ENCODE measurements at regions not wholly inside any gene's neighbourhood (a gene's known extent, or its start where the extent isn't known, plus 50 kb on each side); places are given as distances from the start of the nearest gene placed in this dataset.

DNA sequence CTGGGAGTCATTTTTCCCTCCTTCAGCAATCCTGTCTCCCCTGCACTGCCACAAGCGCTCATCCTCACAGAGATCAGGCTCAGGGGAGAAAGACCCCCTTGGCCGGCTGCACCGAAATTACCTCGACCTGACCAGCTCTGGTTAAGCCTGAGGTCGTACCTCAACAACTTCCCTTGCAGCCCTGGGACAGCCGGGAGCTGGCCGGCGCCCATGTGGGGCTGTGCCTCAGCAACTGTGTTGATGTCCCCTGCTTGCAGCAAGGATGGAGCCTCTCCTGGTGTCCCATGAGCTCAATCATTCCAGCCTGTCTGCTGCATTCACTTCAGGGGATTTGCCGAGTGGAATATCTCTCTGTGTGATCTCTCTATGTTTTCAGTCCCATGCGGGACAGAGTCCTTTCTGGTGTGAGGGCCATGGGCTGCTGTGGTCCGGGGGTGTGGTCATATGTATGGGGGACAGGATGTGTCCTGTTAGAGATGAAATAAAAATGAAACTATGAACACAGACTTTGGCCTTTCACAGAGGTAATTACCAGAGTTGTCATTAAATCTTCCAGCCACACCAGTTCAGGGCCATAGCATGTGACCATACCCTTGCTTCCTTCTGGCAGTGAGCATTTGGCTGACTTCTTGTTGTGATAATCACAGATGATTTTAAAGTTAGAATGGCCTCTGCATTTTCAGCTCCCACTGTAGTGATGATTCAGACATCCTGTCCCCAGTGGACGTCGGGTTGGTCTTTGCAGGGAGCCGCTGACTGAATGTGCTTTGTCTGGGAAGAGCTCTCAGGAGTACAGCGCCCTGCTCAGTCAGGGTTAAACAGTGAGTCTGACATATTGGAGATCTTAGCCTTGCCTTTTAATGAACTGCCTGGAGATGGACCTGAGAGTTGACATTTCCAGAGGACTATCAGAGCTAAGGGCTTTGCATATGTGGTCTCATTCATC lies 405.9 kb downstream of the AACS start:
- TF ChIP-seq, protein P1, sequence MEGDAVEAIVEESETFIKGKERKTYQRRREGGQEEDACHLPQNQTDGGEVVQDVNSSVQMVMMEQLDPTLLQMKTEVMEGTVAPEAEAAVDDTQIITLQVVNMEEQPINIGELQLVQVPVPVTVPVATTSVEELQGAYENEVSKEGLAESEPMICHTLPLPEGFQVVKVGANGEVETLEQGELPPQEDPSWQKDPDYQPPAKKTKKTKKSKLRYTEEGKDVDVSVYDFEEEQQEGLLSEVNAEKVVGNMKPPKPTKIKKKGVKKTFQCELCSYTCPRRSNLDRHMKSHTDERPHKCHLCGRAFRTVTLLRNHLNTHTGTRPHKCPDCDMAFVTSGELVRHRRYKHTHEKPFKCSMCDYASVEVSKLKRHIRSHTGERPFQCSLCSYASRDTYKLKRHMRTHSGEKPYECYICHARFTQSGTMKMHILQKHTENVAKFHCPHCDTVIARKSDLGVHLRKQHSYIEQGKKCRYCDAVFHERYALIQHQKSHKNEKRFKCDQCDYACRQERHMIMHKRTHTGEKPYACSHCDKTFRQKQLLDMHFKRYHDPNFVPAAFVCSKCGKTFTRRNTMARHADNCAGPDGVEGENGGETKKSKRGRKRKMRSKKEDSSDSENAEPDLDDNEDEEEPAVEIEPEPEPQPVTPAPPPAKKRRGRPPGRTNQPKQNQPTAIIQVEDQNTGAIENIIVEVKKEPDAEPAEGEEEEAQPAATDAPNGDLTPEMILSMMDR (IDR thresholded peaks at IDR 0.05), result no peak
- DNase-seq (ENCODE audit: extremely low spot score, unreplicated experiment), result no peak
- Mint-ChIP-seq H3K27ac (ENCODE audit: unreplicated experiment) (no peak overlapping the region), H3K9me3 (ENCODE audit: unreplicated experiment) (peaks cover 10% of the 10 kb centered on the region), H3K4me3 (ENCODE audit: unreplicated experiment) (no peak overlapping the region), H3K4me1 (ENCODE audit: unreplicated experiment) (no peaks in the 10 kb centered on the region), H3K27me3 (ENCODE audit: unreplicated experiment) (no peaks in the 10 kb centered on the region), H3K36me3 (ENCODE audit: unreplicated experiment) (no peaks in the 10 kb centered on the region)

DNA sequence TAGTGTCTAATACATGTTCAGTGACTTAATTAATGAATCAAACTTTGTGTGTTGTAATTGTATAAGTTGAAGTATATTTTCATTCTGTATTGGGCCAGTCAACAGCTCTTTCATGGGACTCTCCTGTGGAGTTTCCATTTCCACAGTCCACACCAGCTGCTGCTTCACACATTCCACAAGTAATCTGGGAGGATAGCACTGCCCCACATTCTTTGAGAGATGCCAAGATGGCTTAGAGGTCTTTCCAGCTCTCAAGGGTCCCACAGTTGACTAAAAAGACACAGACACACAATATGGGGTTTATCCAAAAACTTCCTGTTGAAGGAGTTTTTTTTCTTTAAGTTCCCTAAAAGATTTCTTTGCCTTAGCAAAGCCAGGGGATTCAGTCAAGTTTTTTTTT lies 408.3 kb downstream of the AACS start:
- H3K27ac Mint-ChIP-seq (ENCODE audit: unreplicated experiment), result no peak overlapping the region
- no peak for DNase-seq (ENCODE audit: extremely low spot score, unreplicated experiment)
- peaks cover 4% of the 10 kb centered on the region for H3K9me3 Mint-ChIP-seq (ENCODE audit: unreplicated experiment)
- TF ChIP-seq, protein P1 (IDR thresholded peaks at IDR 0.05), result no peak
- no peaks in the 10 kb centered on the region for H3K4me1 Mint-ChIP-seq (ENCODE audit: unreplicated experiment)
- no peak overlapping the region for H3K4me3 Mint-ChIP-seq (ENCODE audit: unreplicated experiment)
- H3K27me3 Mint-ChIP-seq (ENCODE audit: unreplicated experiment), result no peaks in the 10 kb centered on the region
- no peaks in the 10 kb centered on the region for H3K36me3 Mint-ChIP-seq (ENCODE audit: unreplicated experiment)

DNA sequence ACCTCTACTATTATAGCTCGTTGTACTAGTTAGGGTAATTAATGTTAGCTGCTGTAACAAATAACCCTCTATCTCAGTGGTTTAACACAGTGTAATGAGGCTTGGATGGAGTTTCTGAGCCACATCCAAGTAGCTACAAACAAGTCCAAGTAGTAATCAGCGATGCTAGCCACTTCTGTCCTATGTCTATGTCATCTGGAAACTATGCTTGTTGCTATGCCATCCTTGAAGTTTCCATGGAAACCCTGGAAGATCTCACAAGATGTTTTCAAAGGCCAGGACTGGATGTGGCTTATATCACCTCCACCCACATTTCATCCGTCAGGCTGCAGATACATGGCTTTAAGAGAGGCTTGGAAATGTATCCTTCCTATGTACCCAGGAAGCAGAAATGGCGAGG lies 422.1 kb downstream of the AACS start:
- TF ChIP-seq, protein P1 (IDR thresholded peaks at IDR 0.05), result no peak
- H3K36me3 Mint-ChIP-seq (ENCODE audit: unreplicated experiment), result no peaks in the 10 kb centered on the region
- DNase-seq (ENCODE audit: extremely low spot score, unreplicated experiment), result no peak
- no peak overlapping the region for H3K27ac Mint-ChIP-seq (ENCODE audit: unreplicated experiment)
- no peaks in the 10 kb centered on the region for H3K27me3 Mint-ChIP-seq (ENCODE audit: unreplicated experiment)
- no peak overlapping the region for H3K4me3 Mint-ChIP-seq (ENCODE audit: unreplicated experiment)
- no peaks in the 10 kb centered on the region for H3K4me1 Mint-ChIP-seq (ENCODE audit: unreplicated experiment)
- H3K9me3 Mint-ChIP-seq (ENCODE audit: unreplicated experiment), result peaks cover 44% of the 10 kb centered on the region

DNA sequence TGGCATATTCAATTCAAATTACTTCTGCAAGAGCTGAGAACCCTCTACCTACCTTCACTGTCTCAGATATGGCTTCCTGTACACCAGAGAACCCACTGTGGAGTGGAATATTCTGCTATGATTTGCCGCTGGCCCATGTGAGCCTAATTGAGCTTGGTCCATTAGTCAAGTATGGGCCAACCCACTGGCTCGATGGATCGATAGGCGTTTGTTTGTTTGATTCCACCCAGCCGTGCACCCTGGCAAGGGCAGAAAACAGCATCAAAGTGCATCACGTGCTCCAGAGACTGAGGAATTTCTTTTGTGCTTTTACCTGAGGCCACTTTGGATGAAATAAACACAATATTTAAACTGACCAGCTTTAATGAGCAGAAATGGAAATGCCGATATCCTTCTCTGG lies 426.3 kb downstream of the AACS start:
- H3K36me3 Mint-ChIP-seq (ENCODE audit: unreplicated experiment), result no peaks in the 10 kb centered on the region
- no peak overlapping the region for H3K27ac Mint-ChIP-seq (ENCODE audit: unreplicated experiment)
- DNase-seq (ENCODE audit: extremely low spot score, unreplicated experiment), result no peak
- TF ChIP-seq, protein P1 (IDR thresholded peaks at IDR 0.05), result no peak
- H3K27me3 Mint-ChIP-seq (ENCODE audit: unreplicated experiment), result no peaks in the 10 kb centered on the region
- no peak overlapping the region for H3K4me3 Mint-ChIP-seq (ENCODE audit: unreplicated experiment)
- no peaks in the 10 kb centered on the region for H3K4me1 Mint-ChIP-seq (ENCODE audit: unreplicated experiment)
- peaks cover 22% of the 10 kb centered on the region for H3K9me3 Mint-ChIP-seq (ENCODE audit: unreplicated experiment)

DNA sequence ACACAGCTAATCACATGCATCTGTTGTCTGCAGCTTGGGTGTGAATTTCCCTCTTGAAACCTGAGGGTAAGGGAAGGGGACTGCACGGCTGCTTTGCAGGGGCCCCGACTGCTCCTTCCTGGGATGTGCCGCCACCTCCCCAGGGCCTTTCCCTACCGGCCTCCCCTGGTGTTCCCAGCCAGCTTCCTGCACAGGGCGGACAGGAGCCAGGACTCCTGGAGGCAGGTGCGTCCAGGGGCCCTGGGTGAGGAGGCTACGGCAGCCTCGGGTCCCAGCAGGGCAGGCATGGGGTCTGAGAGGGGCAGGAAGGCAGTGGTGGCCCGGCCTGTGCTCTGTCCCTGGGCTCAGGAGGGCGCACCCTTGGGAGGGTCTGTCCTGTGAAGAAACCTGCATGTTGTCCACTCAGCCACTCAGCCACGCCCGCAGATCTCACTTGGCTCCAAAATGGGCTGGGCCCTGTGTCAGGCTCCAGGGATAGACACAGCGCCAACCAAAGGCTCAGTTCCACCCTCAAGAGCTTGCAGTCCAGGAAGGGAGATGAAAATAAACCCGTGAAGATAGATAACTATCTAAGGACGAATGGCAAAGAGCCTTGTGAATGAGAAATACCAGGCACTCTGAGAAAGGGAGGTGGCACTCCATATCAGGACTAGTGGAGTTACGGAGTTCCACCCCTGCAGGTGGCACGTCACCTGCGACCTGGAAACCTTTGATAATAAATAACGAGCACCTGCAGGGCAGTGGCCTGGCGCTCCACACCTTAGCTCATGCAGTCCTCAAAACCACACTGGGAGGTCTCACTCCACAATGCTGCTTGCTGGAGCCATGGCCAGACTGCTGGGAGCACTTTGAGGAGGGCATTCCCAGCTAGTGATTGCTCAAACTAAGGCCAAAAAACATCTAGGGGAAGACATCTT lies 427.4 kb downstream of the AACS start:
- H3K4me3 Mint-ChIP-seq (ENCODE audit: unreplicated experiment), result no peak overlapping the region
- H3K36me3 Mint-ChIP-seq (ENCODE audit: unreplicated experiment), result no peaks in the 10 kb centered on the region
- H3K27ac Mint-ChIP-seq (ENCODE audit: unreplicated experiment), result no peak overlapping the region
- TF ChIP-seq, protein P1 (IDR thresholded peaks at IDR 0.05), result no peak
- DNase-seq (ENCODE audit: extremely low spot score, unreplicated experiment), result no peak
- H3K9me3 Mint-ChIP-seq (ENCODE audit: unreplicated experiment), result peaks cover 15% of the 10 kb centered on the region
- H3K4me1 Mint-ChIP-seq (ENCODE audit: unreplicated experiment), result no peaks in the 10 kb centered on the region
- no peaks in the 10 kb centered on the region for H3K27me3 Mint-ChIP-seq (ENCODE audit: unreplicated experiment)

Data from osteocyte (in vitro differentiated cells).